HEK293T (cell line): ENCODE measurements at regions not wholly inside any gene's neighbourhood (a gene's known extent, or its start where the extent isn't known, plus 50 kb on each side); places are given as distances from the start of the nearest gene placed in this dataset.

Experiments
- FOXA1 ChIP-seq: fragments of 450-650 bp; IDR thresholded peaks from 2 replicates; pipeline ENCODE4 v1.6.1; 2016; ENCODE audit warnings: mild to moderate bottlenecking
- PKNOX1 ChIP-seq: fragments of 450-650 bp; IDR thresholded peaks from 2 replicates; pipeline ENCODE4 v1.6.1; 2016
- SUZ12 ChIP-seq: fragments of 450-650 bp; IDR thresholded peaks from 2 replicates; pipeline ENCODE4 v1.6.1; 2016; ENCODE audit warnings: mild to moderate bottlenecking

GRCh38 chr11:119873761-119874421 lies 144.9 kb upstream of the NECTIN1 start:
- TF ChIP-seq PKNOX1 (no peak), FOXA1 (no peak), SUZ12 (no peak)
